HG03097 (cell line): ENCODE measurements at regions not wholly inside any gene's neighbourhood (a gene's known extent, or its start where the extent isn't known, plus 50 kb on each side); places are given as distances from the start of the nearest gene placed in this dataset.
"Not testable (repeated sequence)": the region's sequence is repeated elsewhere in the genome, so short reads cannot be mapped to it uniquely, and the experiment has no call there.

Source experiments
- ATAC-seq: cut with Tn5 transposase; IDR thresholded peaks from one replicate; pipeline ENCODE4 v1.9.1; 2021; ENCODE audit not compliant: unreplicated experiment, low FRiP score

DNA sequence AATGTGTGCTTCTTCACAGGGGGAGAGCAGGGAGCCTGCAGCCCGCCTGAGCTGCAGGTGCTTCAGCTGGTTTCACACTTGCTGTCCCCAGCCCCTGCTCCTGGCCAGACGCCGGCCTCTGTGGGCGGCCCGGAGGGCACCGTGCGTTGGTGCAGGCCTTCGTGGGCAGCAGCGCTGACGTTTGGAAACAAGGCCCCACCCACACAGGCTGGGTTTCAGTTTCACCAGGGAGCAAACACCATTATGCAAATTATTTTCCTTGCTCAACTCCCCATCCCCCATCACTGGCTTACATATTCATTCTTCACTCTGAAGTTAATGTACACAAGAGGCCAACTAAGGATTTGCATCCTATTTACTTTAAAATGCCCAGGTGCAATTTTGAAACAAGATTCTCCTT is 343.2 kb downstream of the BCL2L11 start:
- ATAC-seq, result peak; percentile 94

DNA sequence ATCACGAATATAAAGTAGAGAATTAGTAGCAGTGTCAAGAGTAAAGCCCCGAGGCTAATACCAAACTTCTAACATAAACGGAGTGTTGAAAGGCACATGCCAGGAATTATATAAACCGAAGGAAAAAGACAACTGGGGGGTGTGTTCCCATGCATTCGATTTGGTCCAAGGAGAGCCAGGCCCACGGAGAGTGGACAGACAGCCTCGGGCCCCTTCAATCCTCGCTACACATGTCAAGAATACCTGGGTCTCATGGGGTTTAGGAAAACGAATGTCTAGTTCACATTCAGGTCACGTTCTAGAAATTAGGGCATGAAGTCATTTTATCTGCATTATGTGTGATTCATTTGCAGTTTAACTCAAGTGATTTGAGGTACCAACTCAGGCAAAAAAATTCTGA is 343.7 kb downstream of the BCL2L11 start:
- ATAC-seq, result not testable (repeated sequence)

DNA sequence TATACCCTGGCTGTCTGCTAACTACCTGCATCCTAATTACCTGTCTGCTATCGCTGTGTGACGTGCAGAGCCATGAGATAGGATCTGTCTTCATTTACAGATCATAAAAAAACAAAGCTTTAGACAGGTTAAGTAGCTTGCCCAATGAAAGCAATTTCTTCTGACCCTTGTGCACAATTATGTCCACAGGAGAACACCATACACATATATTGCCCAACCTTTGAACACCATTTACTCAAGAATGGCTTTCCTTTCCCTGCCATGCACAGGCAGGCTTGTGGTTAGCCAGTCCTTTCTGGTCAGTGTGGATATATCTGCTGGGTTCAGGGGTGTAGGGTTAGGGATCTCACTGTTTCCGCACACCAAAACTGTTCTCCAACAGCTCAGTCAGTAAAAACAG is 344.8 kb downstream of the BCL2L11 start:
- not testable (repeated sequence) for ATAC-seq

DNA sequence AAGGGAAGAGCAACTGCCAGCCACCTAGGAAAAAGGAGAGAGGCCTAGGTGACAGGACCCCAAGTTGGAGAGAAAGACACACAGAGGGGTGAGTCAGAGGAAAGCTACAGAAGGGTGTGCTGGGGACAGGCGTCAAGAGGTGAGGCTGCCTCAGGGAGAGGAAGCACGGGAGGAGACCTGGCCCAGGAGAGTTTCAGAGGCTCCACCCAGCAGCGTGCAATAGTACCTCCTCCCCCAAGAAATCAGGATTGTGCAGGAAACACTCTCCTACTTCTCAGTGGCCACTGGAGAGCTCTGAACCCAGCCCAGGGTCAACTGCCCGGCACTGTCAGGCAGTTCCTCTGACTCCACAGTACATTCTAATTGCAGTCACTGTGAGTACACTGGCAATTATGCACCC is 346.0 kb downstream of the BCL2L11 start:
- not testable (repeated sequence) for ATAC-seq

DNA sequence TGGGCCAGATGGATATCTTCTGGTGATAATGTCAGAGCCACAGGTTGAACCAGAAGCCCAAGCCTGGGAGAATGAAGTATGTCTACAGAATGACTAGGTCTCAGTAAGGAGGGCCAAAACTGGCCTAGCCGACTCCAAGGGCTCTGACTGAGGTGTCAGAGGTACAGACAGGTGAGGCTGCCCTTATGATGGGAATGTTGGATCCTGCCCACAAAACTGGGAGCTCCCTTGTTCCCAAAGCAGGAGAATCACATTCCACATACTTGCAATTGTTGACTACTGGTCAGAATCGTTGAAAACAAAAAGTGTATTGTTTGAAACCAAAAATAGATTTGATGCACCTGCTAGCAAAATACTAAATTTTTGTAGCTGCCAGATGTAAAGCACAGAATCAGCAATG is 350.2 kb downstream of the BCL2L11 start:
- not testable (repeated sequence) for ATAC-seq

DNA sequence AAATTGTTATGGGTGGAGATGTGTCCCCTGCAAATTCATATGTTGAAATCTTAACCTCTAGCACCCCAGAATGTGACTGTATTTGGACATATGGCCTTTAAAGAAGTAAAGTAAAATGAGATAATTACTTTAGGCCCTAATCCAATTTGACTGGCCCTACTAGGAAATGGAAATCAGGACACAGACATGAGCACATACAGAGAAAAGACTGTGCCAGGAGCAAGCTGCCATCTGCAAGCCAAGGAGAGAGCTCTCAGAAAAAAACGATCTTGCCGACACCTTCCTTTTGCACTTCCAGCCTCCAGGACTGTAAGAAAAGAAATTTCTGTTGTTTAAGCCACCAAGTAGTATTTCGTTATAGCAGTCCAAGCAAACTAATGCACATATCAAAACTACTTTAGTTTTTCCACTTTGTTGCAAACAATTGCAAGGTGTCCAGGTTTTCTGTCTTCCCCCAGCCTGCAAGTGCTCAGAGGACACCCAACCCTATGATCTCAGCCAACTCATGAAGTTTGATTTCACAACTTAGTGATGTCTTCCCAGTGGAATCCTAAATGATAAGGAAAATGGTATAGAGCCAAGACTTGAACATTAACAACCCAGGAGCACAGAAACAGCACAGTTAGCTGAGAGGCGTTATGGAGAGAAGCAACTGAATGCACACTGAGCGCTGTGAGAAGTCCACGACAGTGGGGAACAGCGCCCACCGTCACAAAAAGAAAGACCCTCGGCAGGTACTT is 351.2 kb downstream of the BCL2L11 start:
- ATAC-seq, result not testable (repeated sequence)

DNA sequence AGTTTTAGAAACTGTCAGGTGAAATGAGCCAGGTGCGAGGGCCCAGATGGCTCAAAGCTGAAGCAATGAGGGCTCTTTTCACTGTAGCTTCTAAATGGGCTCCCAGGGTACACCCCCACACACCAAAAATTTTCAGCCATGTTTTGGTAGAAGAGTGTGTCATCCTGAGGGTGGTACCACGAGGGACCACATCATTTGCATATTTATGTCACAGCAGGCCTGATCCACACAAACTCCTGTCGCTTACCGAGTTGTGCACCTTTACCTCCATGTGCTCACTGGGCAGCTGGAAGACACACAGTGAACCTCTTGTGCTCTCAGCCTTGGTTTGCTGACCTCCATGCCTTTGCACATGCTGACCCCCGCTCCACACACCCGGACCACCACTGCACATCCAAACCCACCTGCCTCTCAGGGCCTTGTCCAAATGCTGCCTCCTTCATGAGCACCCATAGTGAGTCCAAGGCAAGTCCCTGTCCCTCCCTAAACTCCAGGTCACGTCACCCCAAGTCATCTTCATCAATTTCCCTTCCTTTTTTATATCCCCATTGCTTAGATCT is 352.2 kb downstream of the BCL2L11 start:
- not testable (repeated sequence) for ATAC-seq

DNA sequence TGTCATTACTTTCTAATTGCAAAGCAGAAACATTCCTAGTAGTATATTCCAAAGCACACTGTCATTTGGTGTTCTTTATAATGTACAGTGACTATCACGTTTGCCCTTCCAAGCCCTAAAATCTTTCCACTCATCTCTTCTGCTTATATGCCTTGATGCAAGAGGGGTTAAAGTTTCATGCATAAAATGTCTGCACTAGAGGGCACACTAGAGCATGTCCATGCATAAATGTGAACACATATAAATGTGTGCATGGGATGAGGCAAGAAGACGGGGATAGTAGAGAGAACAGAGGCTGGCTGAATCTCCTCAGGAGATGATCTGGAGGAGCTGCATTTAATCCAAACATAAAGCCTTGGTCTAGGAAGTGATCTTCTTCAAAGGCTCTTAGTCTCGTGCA is 352.8 kb downstream of the BCL2L11 start:
- not testable (repeated sequence) for ATAC-seq

DNA sequence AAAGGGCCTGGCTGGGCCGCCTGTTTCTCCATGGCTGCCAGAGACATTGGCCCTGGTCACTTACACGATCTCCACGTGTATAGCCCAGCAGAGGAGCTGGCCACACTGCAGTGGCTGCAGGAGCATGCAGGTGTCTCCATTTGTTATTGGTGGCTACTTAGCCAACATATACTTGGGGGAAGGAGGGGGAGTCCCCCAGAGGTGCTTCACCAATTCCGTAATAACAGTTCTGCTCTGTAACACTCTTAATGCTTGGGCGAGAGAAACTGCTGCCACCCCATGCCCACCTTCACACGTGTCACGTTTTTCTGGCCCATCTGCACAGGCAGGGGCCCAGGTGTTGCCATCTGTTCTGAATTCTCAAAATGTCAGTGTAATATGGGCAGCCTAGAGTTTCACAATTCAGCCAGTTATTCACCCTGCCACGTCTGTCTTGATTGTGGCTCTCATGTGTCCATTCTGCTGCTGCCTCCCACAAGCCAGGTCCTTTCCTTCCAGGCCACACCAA is 353.5 kb downstream of the BCL2L11 start:
- ATAC-seq, result not testable (repeated sequence)

DNA sequence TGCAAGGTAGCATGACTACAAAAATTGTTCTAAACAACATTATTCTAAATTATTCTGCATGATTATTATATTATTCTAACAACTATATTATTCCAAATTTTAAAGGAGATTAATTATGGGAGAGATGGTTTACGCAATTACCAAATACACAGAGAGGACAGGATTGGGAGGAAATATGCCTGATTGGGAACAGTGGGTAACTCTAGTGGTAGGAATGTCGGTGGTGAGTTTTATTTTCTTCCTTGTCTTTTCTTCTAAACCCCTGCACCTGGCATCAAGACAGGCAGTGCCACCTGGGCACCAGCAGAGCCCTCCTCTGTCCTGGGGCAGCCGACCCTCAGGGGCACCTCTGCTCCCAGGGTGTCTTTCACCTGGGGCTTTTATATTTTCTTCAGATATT is 357.6 kb downstream of the BCL2L11 start:
- not testable (repeated sequence) for ATAC-seq

DNA sequence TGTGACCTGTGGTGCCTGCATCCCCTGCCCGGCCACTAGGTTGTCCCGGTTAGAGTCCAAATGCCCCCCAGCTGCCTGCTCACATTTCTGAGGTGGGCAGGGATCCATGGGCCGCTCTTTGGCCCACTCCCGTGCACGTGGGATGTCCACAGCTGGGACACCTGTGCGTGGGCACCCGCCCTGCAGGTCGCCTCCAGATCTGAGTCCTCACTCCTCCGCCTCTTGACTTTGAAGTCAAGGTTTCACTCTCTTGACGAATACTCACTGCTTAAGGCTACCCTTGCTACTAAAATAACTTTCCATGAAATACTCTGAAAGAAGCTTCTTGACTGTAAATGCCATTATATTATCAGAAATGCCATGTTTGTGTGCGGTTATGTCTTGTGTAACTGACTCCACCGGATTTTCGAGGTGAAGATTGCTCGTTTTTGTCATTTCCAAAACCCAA is 358.2 kb downstream of the BCL2L11 start:
- not testable (repeated sequence) for ATAC-seq

DNA sequence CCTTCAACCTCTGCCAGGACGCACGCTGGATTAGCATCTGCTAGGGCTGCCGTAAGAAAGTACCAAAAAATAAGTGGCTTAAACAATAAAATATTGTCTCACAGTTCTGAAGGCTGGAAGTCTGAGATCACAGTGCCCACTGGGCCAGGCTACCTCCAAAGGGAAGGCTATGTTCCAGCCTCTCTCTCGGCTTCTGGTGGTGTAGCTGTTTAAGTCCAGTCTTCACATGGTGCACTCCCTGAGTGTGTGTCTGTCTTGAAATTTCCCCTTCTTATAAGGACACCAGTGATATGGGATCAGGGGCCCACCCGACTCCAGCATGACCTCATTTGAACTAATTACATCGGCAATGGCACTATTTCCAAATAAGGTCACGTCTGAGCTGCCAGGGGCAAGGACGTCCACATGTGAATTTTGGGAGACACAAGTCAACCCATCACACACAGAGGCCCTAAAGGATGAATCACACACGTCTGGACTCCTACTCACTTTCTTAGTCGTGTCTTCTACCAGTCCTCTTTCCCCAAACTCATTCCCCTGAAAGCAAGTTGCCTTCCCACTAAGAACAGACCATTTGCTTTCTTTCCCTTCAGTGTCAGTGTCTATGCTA is 359.4 kb downstream of the BCL2L11 start:
- ATAC-seq, result not testable (repeated sequence)

DNA sequence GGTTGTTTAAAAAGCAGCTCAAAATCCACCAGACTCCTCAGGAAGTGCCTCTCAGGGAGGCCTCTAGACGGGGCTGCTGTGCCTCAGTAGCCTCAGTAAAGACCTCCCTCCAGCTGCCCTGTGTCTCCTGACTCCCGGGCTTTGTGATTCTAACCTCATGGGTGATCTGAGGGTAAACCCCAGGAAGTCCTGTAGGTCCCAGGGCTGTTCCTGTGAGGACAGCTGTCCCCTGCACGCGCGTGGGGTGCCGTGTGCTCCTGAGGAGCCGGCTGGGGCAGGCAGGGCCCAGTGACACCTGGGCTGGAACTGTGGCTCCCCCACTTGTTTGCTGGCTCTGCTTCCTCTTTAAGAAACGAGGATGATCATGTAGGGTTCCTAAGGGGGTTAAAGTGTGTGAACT is 359.9 kb downstream of the BCL2L11 start:
- not testable (repeated sequence) for ATAC-seq

DNA sequence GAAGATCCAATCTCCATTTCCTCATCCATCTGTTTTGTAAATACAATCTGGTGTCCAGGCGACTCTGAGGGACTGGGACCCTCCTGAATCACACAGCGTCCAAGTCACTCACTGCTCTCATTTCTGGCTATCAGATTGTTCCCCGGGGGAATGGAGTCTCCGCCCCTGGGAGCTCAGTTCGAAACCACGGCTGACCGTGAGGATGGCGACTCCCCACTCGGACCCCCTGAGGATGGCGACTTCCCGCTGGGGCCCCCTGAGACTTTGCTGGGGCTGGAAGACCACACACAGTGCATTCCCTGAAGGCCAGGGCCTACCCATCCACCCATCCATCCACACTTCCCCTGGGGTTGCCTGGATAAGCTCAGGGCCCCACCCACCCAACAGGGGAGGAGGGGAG is 360.5 kb downstream of the BCL2L11 start:
- not testable (repeated sequence) for ATAC-seq

DNA sequence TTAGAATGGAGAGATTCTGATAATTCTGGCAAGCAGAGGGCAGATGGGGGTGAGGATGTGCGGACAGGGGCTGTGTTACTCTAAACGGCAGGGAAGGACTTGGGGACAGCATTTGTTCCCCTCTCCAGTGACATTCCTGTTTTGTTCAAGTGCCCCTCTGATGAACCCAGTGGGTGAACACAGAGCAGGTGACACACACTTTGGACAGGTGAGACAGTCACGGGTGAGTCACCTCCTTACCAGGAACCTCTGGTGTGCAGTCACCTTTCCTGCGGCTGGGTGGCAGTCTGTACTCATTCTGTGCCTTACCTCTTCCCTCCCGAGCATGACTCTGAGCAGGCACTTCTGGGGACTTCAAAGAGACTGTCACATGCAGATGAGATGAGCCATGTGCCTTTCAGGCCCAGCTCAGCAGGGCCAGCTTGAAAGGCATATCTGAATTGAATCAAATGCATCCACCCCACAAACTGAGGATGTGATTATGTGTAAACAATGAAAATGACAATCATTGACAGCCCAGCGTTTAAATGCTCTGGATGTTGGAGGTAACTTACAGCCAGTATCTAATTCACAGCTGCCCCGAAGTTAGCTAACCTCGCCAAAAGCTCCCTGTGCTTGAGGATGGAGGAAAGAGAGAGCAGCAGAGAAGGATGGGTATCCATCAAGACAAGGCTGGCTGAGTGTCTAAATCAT is 362.4 kb downstream of the BCL2L11 start:
- peak; percentile 65 for ATAC-seq

DNA sequence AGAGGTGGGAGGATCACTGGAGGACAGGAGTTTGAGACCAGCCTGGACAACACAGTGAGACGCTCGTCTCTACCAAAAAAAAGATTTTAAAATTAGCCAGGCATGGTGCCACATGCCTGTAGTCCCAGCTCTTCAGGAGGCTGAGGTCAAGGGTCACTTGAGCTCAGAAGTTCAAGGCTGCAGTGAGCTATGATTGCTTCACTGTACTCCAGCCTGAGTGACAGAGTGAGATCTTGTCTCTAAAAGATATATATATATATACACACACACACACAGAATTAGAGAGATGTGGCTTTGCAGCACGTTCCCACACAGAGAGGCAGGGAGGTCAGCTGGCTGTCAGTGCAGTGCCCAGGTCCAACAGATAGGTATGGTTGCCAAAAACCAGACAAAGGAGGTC is 363.4 kb downstream of the BCL2L11 start:
- ATAC-seq, result not testable (repeated sequence)

DNA sequence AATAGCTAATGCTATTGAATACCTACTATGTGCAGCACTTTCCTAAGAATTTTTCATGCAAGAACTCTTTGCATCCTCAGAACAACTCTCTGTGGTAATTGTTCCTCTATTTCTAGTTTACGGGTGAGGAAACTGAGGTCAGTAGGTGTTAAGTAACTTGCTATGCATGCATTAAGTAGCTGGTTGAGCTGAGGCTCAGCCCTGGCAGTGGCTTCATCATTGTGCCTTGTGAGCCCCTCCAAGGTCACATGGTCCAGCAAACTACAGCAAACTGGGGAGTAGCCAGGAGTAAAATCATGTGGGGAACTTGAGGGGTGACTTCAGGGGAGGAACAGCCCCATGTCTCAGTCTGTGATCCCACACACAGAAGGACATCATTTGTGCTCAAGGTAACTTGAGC is 365.2 kb downstream of the BCL2L11 start:
- ATAC-seq, result not testable (repeated sequence)

DNA sequence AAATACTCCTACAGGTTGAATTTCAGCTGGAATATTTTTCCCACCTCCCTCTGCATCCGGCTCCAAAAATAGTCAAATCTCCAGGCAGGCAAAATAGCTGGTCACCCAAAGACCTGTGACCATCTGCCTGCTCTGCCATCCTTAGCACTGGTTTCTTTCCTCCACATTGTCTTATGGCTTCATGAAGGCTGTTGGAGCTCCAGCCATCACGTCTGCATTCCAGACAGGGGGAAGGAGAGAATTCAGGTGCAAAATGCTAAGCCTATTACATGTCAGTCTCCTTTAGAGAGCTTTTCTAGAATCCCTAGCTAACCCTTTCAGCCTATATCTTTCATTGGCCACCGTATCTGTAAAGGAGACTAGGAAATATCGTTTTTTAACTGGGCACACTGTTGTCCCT is 367.7 kb downstream of the BCL2L11 start:
- ATAC-seq, result not testable (repeated sequence)

DNA sequence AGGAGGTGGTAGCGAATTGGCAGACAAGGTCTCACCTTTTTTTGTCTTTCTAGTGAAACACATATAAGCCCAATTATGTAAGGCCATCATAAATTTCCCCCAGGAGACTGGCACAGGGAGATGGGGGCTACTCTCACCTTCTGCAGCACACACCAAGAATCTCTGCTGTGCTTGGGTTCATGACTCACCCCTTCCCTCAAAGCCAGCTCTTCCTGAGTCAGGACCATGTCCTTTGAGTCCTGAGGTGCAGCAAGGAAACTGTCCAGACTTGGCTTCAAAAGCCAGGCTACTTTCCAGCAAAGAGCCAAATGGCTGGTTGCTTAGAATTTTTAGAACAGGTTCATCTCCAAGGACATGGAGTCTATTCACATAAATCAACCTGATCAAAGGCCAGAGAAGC is 368.7 kb downstream of the BCL2L11 start:
- ATAC-seq, result not testable (repeated sequence)

DNA sequence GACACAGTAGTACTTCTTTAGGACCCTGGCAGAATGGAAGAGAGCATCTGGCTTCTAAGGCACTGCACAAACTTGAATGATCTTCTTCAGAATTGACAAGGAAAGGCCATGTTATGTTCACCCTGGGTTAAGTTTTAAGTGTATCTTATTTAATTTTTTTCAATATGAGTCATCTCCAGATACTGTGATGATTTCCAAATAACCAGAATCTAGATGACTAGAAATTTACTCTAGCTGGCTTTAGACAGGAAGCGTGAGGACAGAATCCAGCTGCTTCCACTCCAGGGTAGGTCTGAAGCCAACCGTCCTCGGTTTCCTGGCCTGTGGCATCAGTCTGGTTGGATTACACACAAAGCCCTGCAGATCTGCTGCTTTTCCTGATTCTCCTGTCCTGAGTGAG is 370.5 kb downstream of the BCL2L11 start:
- not testable (repeated sequence) for ATAC-seq

DNA sequence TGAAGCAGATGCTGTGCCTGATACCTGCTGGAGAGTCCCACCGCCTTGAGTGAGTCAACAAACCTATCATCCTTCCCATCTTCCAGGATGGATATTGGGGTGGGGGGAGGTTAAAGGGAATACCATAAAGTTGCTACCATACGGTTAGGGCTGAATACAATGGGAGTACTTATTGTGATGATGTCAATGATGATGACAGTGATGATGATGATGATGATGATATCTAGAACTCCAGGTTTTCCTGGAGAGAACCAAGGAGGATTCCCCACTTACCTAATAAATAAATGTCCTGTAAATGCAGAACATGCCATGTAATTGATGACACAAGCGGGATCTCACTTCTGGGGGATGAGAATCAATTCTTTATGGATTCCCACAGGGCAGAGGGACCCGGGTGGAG is 370.9 kb downstream of the BCL2L11 start:
- ATAC-seq, result not testable (repeated sequence)
